Osteocyte (in vitro differentiated cells): ENCODE measurements at regions not wholly inside any gene's neighbourhood (a gene's known extent, or its start where the extent isn't known, plus 50 kb on each side); places are given as distances from the start of the nearest gene placed in this dataset.
"Not testable (repeated sequence)": the region's sequence is repeated elsewhere in the genome, so short reads cannot be mapped to it uniquely, and the experiment has no call there.

ENCODE experiments used
- DNase-seq: peaks from one replicate; pipeline ENCODE4 v3.0.0; 2021; ENCODE audit warnings: mixed read lengths; ENCODE audit not compliant: unreplicated experiment; ENCODE audit errors: extremely low spot score
- H3K27ac Mint-ChIP-seq: one replicate; pipeline ENCODE4 v1.8.0; 2021; ENCODE audit warnings: mild to moderate bottlenecking, mixed read lengths; ENCODE audit not compliant: unreplicated experiment
- H3K27me3 Mint-ChIP-seq: one replicate; pipeline ENCODE4 v1.8.0; 2021; ENCODE audit warnings: mixed read lengths; ENCODE audit not compliant: unreplicated experiment
- H3K36me3 Mint-ChIP-seq: one replicate; pipeline ENCODE4 v1.8.0; 2021; ENCODE audit warnings: mixed read lengths; ENCODE audit not compliant: unreplicated experiment
- H3K4me1 Mint-ChIP-seq: one replicate; pipeline ENCODE4 v1.8.0; 2021; ENCODE audit warnings: mixed read lengths; ENCODE audit not compliant: unreplicated experiment
- H3K4me3 Mint-ChIP-seq: one replicate; pipeline ENCODE4 v1.8.0; 2021; ENCODE audit warnings: mild to moderate bottlenecking, moderate library complexity, mixed read lengths; ENCODE audit not compliant: unreplicated experiment
- H3K9me3 Mint-ChIP-seq: one replicate; pipeline ENCODE4 v1.8.0; 2021; ENCODE audit warnings: mixed read lengths; ENCODE audit not compliant: unreplicated experiment
- TF ChIP-seq, protein P1 (sequence below): fragments of 200-600 bp; sonication (generic); IDR thresholded peaks from 2 replicates; pipeline ENCODE4 v1.5.0; 2021; ENCODE audit warnings: antibody characterized with exemption, mild to moderate bottlenecking, moderate library complexity

DNA sequence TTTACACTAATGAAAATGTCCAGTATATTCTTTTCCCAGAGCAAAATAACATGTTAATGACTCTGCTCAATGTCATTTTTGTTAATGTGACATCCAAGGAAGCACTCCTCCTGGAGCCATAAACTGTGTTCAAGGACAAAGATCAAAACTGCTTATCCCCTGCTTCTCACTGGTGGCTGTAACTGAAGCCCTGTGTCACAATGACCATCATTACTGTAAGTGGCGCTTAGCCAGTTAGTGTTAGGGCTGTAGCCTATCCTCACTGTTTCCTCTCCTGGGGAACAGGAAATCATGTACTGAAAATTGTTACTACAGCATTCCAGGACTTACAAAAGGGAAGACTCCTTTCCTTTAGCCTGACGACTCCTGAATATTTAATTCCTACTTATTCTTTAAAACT lies 71.7 kb upstream of the COX7C start:
- no peaks in the 10 kb centered on the region for H3K36me3 Mint-ChIP-seq
- TF ChIP-seq, protein P1, sequence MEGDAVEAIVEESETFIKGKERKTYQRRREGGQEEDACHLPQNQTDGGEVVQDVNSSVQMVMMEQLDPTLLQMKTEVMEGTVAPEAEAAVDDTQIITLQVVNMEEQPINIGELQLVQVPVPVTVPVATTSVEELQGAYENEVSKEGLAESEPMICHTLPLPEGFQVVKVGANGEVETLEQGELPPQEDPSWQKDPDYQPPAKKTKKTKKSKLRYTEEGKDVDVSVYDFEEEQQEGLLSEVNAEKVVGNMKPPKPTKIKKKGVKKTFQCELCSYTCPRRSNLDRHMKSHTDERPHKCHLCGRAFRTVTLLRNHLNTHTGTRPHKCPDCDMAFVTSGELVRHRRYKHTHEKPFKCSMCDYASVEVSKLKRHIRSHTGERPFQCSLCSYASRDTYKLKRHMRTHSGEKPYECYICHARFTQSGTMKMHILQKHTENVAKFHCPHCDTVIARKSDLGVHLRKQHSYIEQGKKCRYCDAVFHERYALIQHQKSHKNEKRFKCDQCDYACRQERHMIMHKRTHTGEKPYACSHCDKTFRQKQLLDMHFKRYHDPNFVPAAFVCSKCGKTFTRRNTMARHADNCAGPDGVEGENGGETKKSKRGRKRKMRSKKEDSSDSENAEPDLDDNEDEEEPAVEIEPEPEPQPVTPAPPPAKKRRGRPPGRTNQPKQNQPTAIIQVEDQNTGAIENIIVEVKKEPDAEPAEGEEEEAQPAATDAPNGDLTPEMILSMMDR: no peak
- no peak overlapping the region for H3K4me3 Mint-ChIP-seq
- H3K27me3 Mint-ChIP-seq: peaks cover 6% of the 10 kb centered on the region
- no peak overlapping the region for H3K27ac Mint-ChIP-seq
- H3K9me3 Mint-ChIP-seq: no peaks in the 10 kb centered on the region
- H3K4me1 Mint-ChIP-seq: no peaks in the 10 kb centered on the region
- no peak for DNase-seq

DNA sequence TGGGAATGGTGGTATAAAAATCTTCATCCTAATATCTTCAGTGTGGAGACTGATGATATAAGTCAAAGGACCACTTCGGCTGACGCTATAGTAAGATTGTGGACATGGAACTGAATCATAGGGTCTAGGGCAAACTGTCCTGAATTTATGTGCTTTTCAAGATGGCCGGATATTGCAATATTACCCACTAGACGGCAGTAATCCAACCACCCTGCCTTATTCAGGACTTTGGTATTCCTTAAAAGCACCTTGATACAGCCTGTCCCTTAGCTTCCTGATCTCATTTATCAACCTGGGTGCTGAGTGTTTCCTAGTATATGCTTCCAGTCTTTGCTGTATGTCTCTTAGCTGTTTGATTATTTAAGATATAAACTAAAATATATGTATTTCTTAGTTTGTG lies 71.2 kb upstream of the COX7C start:
- TF ChIP-seq, protein P1: no peak
- Mint-ChIP-seq H3K4me1 (no peaks in the 10 kb centered on the region), H3K4me3 (no peak overlapping the region), H3K9me3 (no peaks in the 10 kb centered on the region), H3K36me3 (no peaks in the 10 kb centered on the region), H3K27me3 (peaks cover 6% of the 10 kb centered on the region), H3K27ac (no peak overlapping the region)
- no peak for DNase-seq

DNA sequence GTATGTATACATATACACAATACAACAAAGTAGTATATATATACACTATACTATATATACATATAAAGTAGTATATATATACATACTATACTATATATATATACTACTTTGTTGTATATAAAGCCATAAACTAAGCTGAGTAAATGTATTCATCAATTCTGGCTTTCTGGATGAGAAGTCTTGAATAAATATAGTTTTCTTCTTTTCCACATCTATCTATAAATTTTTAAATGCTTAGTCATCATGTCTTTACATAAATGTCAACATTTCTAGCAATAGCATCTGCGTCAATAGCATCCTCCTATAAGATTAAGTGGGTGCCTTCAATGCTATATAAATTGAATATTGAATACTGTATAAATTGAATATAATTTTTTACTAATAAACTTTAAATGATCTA lies 63.1 kb upstream of the COX7C start:
- Mint-ChIP-seq H3K27ac (no peak overlapping the region), H3K36me3 (no peaks in the 10 kb centered on the region), H3K27me3 (peaks cover 2% of the 10 kb centered on the region), H3K4me1 (no peaks in the 10 kb centered on the region), H3K9me3 (no peaks in the 10 kb centered on the region), H3K4me3 (no peak overlapping the region)
- TF ChIP-seq, protein P1: no peak
- no peak for DNase-seq

DNA sequence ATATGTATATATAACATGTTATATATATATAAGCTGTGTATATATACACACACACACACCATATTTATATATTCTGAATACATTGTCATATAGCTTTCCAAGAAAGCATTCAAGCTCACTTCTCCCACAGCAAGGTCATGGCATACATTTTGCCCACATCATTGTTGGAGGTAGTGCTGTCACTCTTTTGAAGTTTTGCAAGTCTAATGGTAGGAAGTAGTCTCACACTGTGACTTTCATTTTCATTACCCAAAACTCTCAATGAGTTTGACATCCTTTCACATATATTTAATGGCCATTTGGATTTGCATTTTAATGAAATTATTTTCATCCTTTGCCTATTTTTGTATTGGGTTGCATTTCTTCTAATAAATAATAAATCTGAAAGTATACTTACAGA lies 59.8 kb upstream of the COX7C start:
- H3K27me3 Mint-ChIP-seq: peaks cover 5% of the 10 kb centered on the region
- no peak overlapping the region for H3K27ac Mint-ChIP-seq
- no peak overlapping the region for H3K4me3 Mint-ChIP-seq
- no peak for DNase-seq
- TF ChIP-seq, protein P1: no peak
- H3K36me3 Mint-ChIP-seq: no peaks in the 10 kb centered on the region
- H3K9me3 Mint-ChIP-seq: no peaks in the 10 kb centered on the region
- no peaks in the 10 kb centered on the region for H3K4me1 Mint-ChIP-seq

DNA sequence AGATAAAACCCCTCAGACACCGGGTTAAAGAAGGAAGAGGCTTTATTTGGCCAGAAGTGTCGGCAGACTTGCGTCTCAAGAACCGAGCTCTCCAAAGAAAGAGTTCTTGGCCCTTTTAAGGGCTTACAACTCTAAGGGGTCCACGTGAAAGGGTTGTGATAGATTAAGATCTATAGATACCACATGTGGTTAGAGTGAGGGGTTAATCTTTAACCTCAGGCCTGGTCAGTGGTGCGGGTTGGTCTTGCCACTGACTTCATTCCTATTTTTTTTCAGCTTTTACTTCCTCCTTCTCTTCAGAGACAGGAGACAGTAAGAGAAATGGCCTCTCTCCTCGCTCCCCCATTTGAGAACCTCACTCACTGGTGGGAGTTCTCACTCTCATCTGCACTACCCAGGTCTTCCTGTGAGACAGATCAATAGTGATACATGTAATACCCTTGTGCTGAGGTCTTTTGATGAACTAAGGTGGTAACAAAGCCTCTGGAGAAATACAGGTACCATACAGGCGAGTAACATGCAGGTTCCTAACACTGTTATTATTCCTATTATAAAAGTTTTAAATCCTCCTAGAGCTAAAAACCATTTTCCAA lies 52.4 kb upstream of the COX7C start:
- no peak overlapping the region for H3K27ac Mint-ChIP-seq
- H3K4me3 Mint-ChIP-seq: no peak overlapping the region
- TF ChIP-seq, protein P1: no peak
- no peaks in the 10 kb centered on the region for H3K36me3 Mint-ChIP-seq
- H3K9me3 Mint-ChIP-seq: peaks cover 4% of the 10 kb centered on the region
- DNase-seq: no peak
- H3K27me3 Mint-ChIP-seq: peaks cover 5% of the 10 kb centered on the region
- no peaks in the 10 kb centered on the region for H3K4me1 Mint-ChIP-seq

DNA sequence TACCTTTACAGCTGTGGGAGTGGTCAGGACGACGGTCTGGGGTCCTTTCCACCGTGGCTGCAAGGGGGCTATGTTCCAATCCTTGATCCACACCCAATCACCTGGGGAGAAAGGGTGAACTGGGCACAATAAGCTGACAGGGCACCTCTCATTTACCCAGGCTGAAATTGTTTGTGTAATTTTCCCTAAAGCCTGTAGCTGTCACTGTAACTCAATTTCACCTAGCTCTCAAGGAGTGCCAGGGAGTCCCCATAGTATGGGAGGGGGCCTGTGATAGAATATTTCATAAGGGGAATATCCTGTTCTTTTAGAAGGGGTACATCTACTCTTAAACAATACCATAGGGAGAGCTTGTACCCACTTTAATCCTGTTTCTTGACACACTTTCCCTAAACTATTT lies 51.7 kb upstream of the COX7C start:
- not testable (repeated sequence) for DNase-seq, H3K27me3 Mint-ChIP-seq, H3K27ac Mint-ChIP-seq, H3K4me1 Mint-ChIP-seq, H3K9me3 Mint-ChIP-seq, H3K36me3 Mint-ChIP-seq, H3K4me3 Mint-ChIP-seq
